ENCODE measurements at regions not wholly inside any gene's neighbourhood (a gene's known extent, or its start where the extent isn't known, plus 50 kb on each side); places are given as distances from the start of the nearest gene placed in this dataset.

DNA sequence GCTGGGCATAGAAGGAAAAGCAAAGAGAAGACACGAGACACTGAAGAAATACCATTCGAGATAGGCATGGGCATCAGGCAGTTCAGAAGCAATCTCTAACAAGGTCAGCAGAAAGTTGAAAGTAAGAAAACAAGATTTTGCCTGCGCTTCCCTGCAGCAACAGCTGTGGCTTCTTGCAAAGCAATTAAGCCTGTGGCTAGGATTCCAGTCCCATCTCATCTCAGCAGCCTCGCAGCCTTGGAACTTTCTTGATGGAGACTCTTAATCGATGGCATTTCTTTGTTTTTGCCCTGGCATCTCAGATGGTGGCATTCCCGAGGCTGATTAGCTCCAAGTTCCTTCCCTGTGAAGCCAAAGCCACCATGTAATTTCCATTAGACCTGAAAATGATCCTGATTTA lies 64.6 kb upstream of the SPAG17 start:
- no peaks in the 10 kb centered on the region for H4K20me1 ChIP-seq (ENCODE audit: insufficient read depth)
- DNase-seq: no peak
- no peaks in the 10 kb centered on the region for H3K4me1 ChIP-seq (replicated peaks; ENCODE audit: insufficient read depth)
- H3K36me3 ChIP-seq (ENCODE audit: low read depth): no peaks in the 10 kb centered on the region
- no peak overlapping the region for H2AFZ ChIP-seq
- CTCF ChIA-PET: no interaction called here
- TF ChIP-seq EZH2 (IDR thresholded peaks at IDR 0.05; ENCODE audit: low read depth): no peak
- TF ChIP-seq, protein P1, sequence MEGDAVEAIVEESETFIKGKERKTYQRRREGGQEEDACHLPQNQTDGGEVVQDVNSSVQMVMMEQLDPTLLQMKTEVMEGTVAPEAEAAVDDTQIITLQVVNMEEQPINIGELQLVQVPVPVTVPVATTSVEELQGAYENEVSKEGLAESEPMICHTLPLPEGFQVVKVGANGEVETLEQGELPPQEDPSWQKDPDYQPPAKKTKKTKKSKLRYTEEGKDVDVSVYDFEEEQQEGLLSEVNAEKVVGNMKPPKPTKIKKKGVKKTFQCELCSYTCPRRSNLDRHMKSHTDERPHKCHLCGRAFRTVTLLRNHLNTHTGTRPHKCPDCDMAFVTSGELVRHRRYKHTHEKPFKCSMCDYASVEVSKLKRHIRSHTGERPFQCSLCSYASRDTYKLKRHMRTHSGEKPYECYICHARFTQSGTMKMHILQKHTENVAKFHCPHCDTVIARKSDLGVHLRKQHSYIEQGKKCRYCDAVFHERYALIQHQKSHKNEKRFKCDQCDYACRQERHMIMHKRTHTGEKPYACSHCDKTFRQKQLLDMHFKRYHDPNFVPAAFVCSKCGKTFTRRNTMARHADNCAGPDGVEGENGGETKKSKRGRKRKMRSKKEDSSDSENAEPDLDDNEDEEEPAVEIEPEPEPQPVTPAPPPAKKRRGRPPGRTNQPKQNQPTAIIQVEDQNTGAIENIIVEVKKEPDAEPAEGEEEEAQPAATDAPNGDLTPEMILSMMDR (conservative IDR thresholded peaks at IDR 0.05): no peak
- intact Hi-C loops (cut with micrococcal nuclease; ENCODE audit: unreplicated experiment): no loop called here
- no peak overlapping the region for H3K27ac ChIP-seq
- no TSS peak for BruUV-seq (replicated peaks)
- no peaks in the 10 kb centered on the region for H3K9me2 ChIP-seq (ENCODE audit: insufficient read depth)
- H3K27me3 ChIP-seq (ENCODE audit: insufficient read depth, low read depth): 0 out of 2 replicates have a peak, but pooled peaks cover 4% of the 10 kb centered on the region
- H3K4me2 ChIP-seq: no peak overlapping the region
- POLR2A ChIA-PET (ENCODE audit: unreplicated experiment): no interaction called here
- no peaks in the 10 kb centered on the region for H3K79me2 ChIP-seq (ENCODE audit: low read depth)
- H3F3A ChIP-seq (ENCODE audit: insufficient read depth, low read depth): no peaks in the 10 kb centered on the region
- no peak overlapping the region for H3K4me3 ChIP-seq
- no peaks in the 10 kb centered on the region for H3K9me3 ChIP-seq (ENCODE audit: insufficient read depth, low read depth)

DNA sequence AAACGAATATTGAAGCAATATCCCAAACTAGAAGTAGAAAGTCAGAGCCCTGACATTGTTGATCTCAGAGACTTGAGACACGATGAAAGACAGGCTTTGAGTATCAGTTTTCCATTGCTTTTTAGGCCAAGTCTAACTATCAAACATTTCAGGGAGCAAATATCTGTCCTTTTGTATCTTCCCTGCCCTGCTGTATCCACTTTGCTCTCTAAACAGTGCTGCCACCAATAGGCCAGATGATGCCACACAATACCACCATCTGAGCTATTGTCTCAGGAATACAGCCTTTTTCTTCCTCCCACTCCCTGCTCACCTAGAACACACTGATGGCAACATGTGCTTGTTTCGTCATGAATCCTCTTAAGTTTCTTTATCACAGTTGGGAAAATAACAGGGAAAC lies 62.6 kb upstream of the SPAG17 start:
- no peak overlapping the region for H3K4me2 ChIP-seq
- ChIA-PET POLR2A (ENCODE audit: unreplicated experiment) (no interaction called here), CTCF (no interaction called here)
- H2AFZ ChIP-seq: no peak overlapping the region
- H3K27ac ChIP-seq: no peak overlapping the region
- no peaks in the 10 kb centered on the region for H3K79me2 ChIP-seq (ENCODE audit: low read depth)
- intact Hi-C loops (cut with micrococcal nuclease; ENCODE audit: unreplicated experiment): no loop called here
- no peaks in the 10 kb centered on the region for H3K4me1 ChIP-seq (replicated peaks; ENCODE audit: insufficient read depth)
- no peak for TF ChIP-seq EZH2 (IDR thresholded peaks at IDR 0.05; ENCODE audit: low read depth)
- TF ChIP-seq, protein P1 (conservative IDR thresholded peaks at IDR 0.05): peak; percentile 54; the same call in 1 of the 2 replicates
- H3K4me3 ChIP-seq: no peak overlapping the region
- DNase-seq: no peak
- no peaks in the 10 kb centered on the region for H3K36me3 ChIP-seq (ENCODE audit: low read depth)
- no peaks in the 10 kb centered on the region for H3K9me3 ChIP-seq (ENCODE audit: insufficient read depth, low read depth)
- H4K20me1 ChIP-seq (ENCODE audit: insufficient read depth): no peaks in the 10 kb centered on the region
- BruUV-seq (replicated peaks): no TSS peak
- 0 out of 2 replicates have a peak, but pooled peaks cover 4% of the 10 kb centered on the region for H3K27me3 ChIP-seq (ENCODE audit: insufficient read depth, low read depth)
- no peaks in the 10 kb centered on the region for H3F3A ChIP-seq (ENCODE audit: insufficient read depth, low read depth)
- no peaks in the 10 kb centered on the region for H3K9me2 ChIP-seq (ENCODE audit: insufficient read depth)

DNA sequence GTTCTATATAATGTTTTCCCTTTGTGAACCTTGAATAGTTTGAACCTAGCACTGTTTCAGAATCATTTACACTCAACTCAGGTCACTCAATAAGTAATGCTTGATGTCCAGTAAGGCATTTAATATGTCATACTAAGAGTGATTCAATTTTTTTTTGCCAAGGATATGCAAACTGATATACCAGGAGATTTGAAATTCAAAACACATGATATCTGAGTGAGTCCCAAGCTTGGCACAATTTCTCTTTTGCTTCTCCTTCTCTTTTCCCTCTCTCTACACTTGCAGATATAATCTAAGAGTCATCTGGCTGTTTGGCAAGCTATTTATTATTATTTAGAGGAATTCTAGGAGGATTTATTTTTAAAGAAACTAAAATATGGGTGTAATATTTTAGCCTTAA lies 61.6 kb upstream of the SPAG17 start:
- Histone ChIP-seq H3K4me2 (no peak overlapping the region), H3K27ac (no peak overlapping the region), H3K27me3 (ENCODE audit: insufficient read depth, low read depth) (0 out of 2 replicates have a peak, but pooled peaks cover 4% of the 10 kb centered on the region), H4K20me1 (ENCODE audit: insufficient read depth) (no peaks in the 10 kb centered on the region), H3K9me2 (ENCODE audit: insufficient read depth) (no peaks in the 10 kb centered on the region), H3F3A (ENCODE audit: insufficient read depth, low read depth) (no peaks in the 10 kb centered on the region), H3K79me2 (ENCODE audit: low read depth) (no peaks in the 10 kb centered on the region), H3K9me3 (ENCODE audit: insufficient read depth, low read depth) (no peaks in the 10 kb centered on the region), H2AFZ (no peak overlapping the region), H3K36me3 (ENCODE audit: low read depth) (no peaks in the 10 kb centered on the region), H3K4me1 (replicated peaks; ENCODE audit: insufficient read depth) (no peaks in the 10 kb centered on the region), H3K4me3 (no peak overlapping the region)
- intact Hi-C loops (cut with micrococcal nuclease; ENCODE audit: unreplicated experiment): no loop called here
- no peak for DNase-seq
- TF ChIP-seq, protein P1 (conservative IDR thresholded peaks at IDR 0.05): no peak
- TF ChIP-seq EZH2 (IDR thresholded peaks at IDR 0.05; ENCODE audit: low read depth): no peak
- POLR2A ChIA-PET (ENCODE audit: unreplicated experiment): no interaction called here
- CTCF ChIA-PET: no interaction called here
- BruUV-seq (replicated peaks): no TSS peak
